ENCODE measurements at regions not wholly inside any gene's neighbourhood (a gene's known extent, or its start where the extent isn't known, plus 50 kb on each side); places are given as distances from the start of the nearest gene placed in this dataset.
"Not testable (repeated sequence)": the region's sequence is repeated elsewhere in the genome, so short reads cannot be mapped to it uniquely, and the experiment has no call there.

DNA sequence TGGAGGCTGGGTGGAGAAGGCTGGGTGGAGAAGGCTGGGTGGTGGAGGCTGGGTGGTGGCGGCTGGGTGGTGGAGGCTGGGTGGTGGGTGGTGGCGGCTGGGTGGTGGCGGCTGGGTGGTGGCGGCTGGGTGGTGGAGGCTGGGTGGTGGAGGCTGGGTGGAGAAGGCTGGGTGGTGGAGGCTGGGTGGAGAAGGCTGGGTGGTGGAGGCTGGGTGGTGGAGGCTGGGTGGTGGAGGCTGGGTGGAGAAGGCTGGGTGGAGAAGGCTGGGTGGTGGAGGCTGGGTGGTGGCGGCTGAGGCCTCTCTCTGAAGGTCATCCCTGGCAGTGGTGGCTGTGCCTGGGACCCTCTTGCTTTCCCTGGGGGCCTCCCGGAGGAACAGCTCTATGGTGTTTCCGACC, 91.5 kb upstream of the COL5A1 start:
- H2AFZ ChIP-seq (replicated peaks; ENCODE audit: low read length, poor library complexity); DNase-seq; H2AK5ac ChIP-seq (ENCODE audit: low read depth, low read length); H3K79me1 ChIP-seq (ENCODE audit: low read depth in 1 of 2, low read length in 2 of 2); H3K9me3 ChIP-seq (ENCODE audit: control insufficient read depth, insufficient read depth, low read length); H3K14ac ChIP-seq (replicated peaks; ENCODE audit: low read depth, low read length); H4K5ac ChIP-seq (ENCODE audit: low read depth, low read length); POLR2A ChIA-PET (ENCODE audit: unreplicated experiment); H3K4ac ChIP-seq (ENCODE audit: low read depth, low read length); BruUV-seq (replicated peaks); H3K36me3 ChIP-seq (ENCODE audit: control insufficient read depth, insufficient read depth, low read length); CTCF ChIA-PET; H3K27ac ChIP-seq (ENCODE audit: insufficient read depth, low read length); H3K4me3 ChIP-seq (ENCODE audit: insufficient read depth, low read depth, low read length); ATAC-seq (ENCODE audit: low read depth); H3K27me3 ChIP-seq (ENCODE audit: control insufficient read depth, insufficient read depth, low read length); H3K23ac ChIP-seq (ENCODE audit: low read depth, low read length); H3K18ac ChIP-seq (ENCODE audit: low read depth, low read length); H2AK9ac ChIP-seq (replicated peaks; ENCODE audit: low read depth, low read length, poor library complexity); H2BK5ac ChIP-seq (ENCODE audit: low read depth, low read length, poor library complexity, severe bottlenecking); H3K4me2 ChIP-seq (ENCODE audit: low read depth, low read length); H3K56ac ChIP-seq (ENCODE audit: extremely low read depth, insufficient read depth, low read length); H4K20me1 ChIP-seq (ENCODE audit: insufficient read depth, low read length); H2BK120ac ChIP-seq (ENCODE audit: low read depth, low read length); in situ Hi-C loops (cut with MboI; ENCODE audit: low sequenced_read_pairs); H4K8ac ChIP-seq (ENCODE audit: low read depth in 2 of 2, low read length in 2 of 2); H3K9ac ChIP-seq (ENCODE audit: low read depth, low read length); dilution Hi-C loops (cut with HindIII; ENCODE audit: low sequenced_read_pairs, unreplicated experiment): not testable (repeated sequence)
- no CpG with 5 or more reads among the region's 7 CpGs for WGBS, 2 experiments (ENCODE audit: extremely low coverage in 2 of 2, insufficient read length in 1 of 2)
- peak overlapping the region; percentile 76; the same call in 1 of the 2 replicates for H2BK20ac ChIP-seq (ENCODE audit: low read depth, low read length)
- H3K4me1 ChIP-seq (ENCODE audit: control insufficient read depth, insufficient read depth, low read length): peaks cover 33% of the 10 kb centered on the region
- peak overlapping the region; percentile 41; the same call in 1 of the 2 replicates for H4K91ac ChIP-seq (ENCODE audit: insufficient read depth, low read depth, low read length)
- intact Hi-C loops (cut with micrococcal nuclease): loop anchor here (5.0 kb wide), 1 partner anchor 92 kb away; the partner anchor contains the start of gene COL5A1
- H2BK15ac ChIP-seq (ENCODE audit: low read depth, low read length): 0 out of 3 replicates have a peak overlapping the region, but pooled peaks have one; percentile 6
- peaks cover 14% of the 10 kb centered on the region for H3K9me1 ChIP-seq (ENCODE audit: insufficient read depth, low read length)

Data from IMR-90 (cell line).